Stimulated activated CD8-positive, alpha-beta memory T cell treated with anti-CD3 and anti-CD28 coated beads, Interleukin-2, amount 100 ng/mL, for 1 hour (primary cell): ENCODE measurements at regions not wholly inside any gene's neighbourhood (a gene's known extent, or its start where the extent isn't known, plus 50 kb on each side); places are given as distances from the start of the nearest gene placed in this dataset.

Experiments
- DNase-seq, 2 donors: peaks; one replicate each; pipeline ENCODE4 v3.0.0-alpha.2; 2020; ENCODE audit warnings: low read depth in 2 of 2

DNA sequence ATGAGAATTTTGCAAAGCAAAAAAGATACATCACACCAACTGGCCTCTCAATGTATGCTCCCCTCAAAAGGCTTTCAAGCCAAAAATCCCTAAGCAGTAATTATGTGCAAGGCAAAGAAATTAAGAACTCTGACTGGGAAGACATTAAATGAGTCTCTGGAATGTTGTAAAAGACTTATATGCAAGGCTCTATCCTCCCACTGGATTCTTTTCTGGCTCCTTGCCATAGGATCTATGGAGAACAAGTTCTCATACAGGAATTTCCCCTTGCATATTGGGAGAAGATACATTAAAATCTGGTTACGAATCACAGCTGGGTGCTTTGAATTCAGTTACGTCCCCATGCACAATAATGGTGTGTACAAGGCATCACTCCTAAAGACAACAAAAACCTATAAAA lies 73.4 kb upstream of the ATL2 start:
- no peak for DNase-seq

DNA sequence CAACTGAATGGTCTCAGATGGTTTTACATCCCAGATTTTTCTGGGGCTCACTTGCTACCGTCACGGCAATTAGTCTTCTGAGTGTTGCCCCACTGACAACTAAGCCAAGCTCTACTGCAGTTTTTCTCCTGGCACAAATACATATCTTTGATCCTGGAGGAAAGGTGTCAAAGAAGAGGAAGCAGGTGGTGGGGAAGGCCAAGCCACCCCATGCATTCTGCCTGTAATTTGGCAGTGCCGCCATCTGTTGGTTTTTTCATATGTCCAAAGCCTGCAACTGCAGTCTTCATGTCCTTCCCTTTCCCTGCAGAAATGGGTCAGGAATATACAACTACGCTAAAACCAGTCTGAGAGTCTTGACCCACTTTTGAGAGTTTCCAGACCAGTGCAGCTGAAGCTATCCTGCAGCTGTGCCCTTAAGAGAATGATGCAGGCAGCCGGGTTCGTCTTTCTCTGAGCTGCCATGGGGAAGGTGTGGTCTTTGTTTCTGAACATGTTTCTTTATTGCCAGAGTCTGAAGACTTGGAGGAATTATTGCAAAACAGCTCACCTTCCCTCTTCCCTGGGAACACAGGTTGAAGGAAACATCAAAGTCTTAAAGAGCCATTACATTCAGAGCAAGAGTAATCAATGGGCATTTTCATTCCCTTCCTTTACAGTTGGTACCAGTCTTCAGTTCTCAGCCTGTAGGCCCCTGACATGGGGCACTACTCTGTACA lies 71.8 kb upstream of the ATL2 start:
- DNase-seq = no peak

DNA sequence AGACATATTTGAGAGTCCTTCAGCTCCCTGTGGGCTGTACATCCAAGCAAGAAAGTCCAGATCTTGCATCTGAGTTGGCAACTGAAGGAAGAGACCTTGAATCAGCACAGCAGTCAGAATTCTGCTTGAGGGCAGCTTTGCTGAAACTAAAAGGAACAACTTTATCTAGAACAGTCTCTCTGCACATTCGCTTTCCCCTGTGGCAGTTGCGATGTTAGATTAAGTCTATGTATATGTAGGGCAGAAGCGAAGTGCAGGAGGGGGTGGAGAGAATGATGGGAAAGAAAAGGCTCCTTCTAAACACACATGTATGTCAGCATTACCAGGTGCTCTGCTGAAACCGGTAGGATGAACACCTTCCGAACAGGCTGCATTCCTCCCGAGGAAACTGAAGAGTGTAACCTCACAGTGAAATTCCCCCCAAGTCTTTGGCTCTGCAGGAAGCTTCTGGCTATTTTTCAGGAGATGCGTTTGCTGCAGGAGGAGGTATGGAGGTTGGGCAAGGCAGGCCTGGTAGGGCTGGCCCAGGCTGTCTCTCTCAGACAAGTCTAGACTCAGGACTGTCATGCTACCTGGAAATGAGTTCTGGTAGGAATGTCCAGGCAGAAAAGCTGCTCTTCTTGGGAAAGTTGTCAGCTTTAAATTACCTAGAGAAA lies 70.0 kb upstream of the ATL2 start:
- DNase-seq = no peak

DNA sequence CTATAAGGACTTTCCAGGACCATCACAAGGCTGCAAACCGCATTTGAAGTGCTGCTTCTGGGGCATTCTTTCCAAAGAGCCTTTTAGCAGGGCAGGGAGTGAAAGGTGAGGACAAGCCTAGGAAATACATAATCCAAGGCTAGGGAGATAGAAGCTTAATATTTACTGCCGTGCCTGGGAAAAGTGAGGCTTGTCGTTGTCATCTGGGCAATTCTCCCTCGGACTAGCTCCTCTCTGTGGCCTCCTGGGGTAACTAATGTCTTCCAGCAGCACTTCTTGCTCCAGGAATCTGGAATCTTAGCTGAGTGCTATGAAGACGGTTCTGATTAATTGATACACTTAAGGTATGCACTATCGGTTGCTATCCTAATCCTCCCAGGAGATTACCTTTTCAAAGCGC lies 69.3 kb upstream of the ATL2 start:
- no peak for DNase-seq

DNA sequence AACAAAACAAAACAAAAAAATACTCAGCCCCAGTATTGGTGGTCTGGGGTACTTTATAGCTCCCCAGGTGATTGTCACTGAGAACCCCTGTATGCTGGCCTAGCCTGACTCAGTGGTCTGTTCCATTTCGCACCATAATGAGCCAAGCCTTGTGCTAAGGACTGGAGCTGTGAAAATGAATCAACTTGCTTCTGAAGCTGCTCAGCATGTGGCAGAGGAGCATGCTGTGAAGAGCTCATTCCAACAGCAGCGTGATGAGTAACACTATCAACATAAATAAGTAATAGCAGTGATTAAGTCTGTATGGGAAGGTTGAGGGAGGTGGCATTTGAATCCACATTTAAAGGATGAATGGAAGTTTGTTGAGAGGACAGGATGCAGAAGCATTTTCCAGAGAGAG lies 67.2 kb upstream of the ATL2 start:
- DNase-seq = no peak

DNA sequence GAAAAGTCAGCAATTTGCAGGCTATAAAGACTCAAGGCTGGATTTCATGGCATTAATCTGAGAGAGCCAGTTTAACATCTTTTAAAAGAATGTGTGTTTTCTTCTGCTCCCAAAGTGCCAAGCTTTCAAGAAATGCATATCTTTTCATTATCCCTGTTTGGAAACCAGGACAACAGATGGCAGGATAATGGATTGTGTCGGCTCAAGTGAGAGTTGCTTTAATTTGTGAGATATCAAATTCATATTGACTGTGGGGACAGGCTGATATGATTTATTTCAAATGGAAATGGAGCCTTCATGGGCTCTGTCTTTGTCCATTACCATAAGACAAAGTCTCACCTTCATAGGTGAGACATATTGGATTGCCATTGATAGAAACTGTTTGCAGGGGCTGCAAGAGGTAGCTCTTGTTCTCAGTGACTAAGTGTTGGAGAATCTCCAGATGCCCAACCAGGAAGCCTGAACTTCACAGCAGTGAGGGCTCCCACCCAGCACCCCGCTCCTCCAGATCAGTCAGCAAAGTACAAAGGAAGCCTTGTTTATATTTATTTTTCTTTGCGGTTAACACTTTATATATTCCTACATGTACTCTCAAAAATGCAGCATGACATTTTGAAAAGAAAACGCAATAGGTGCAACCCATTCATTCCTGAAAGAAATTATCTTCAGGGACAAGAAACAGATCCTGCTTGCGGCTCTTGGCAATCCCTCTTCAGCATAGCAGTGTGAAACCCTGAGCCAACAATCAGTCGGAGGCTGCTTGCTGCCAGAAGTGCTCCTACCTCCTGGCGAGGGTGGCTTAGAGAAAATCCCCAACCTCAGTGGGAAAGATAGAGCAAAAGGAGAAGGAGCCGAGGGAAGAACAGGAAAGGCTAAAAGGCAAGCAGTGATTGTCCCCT lies 65.8 kb upstream of the ATL2 start:
- DNase-seq = no peak

DNA sequence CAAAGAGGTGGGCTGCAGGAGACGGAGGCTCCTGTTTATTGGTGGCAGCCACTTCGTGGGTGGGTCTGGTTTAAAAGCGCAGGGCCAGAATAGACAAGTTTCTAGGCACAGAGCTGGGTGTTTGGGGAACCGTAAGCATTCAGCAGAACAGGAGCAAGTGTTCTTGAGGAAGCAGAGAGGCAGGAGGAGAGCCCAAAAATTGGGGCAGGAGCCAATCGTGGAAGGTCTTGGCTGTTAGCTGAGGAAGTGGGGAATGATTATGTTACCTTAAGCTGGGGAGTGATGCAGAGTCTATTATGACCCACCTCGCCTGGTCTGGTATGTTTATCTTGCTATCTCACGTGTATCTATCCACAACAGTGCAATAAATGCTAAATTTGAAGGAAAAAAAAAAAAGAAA lies 64.3 kb upstream of the ATL2 start:
- no peak for DNase-seq

DNA sequence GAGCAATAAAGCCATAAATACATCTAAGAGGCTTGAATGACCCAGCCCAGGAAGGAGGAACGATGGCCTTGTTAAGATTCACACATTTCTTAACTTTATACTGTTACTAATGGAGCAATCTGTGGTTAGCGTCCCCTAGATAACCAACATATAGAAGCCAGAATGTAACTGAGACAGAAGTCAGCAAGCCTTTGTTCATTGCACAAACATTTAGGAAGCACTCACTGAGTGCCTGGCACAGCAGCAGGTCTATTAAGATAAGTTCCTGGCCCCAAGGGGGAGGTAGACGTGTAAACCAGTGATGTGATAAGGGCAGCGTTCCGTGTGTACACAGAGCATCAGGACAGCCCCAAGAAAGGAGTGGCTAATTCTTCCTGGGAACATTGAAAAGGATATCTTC lies 63.6 kb upstream of the ATL2 start:
- no peak for DNase-seq

DNA sequence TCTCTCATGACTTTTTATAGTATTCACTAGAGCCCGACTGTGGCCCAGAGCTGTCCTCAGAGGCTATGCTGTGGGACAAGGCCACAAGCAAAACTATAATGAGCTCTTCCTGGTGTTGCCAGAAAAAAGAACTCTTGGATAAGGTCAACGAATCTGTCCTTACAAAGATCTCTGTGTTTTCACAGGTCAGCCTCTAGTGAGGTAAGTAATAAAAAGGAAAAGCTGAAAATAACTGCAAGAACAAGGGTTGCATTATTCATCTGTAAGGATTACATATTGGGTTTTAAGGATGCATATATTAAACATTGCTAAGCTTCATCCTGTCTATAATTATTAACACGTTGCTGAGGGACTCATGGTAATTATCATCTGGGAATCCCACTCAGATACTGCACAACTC lies 62.8 kb upstream of the ATL2 start:
- no peak for DNase-seq

DNA sequence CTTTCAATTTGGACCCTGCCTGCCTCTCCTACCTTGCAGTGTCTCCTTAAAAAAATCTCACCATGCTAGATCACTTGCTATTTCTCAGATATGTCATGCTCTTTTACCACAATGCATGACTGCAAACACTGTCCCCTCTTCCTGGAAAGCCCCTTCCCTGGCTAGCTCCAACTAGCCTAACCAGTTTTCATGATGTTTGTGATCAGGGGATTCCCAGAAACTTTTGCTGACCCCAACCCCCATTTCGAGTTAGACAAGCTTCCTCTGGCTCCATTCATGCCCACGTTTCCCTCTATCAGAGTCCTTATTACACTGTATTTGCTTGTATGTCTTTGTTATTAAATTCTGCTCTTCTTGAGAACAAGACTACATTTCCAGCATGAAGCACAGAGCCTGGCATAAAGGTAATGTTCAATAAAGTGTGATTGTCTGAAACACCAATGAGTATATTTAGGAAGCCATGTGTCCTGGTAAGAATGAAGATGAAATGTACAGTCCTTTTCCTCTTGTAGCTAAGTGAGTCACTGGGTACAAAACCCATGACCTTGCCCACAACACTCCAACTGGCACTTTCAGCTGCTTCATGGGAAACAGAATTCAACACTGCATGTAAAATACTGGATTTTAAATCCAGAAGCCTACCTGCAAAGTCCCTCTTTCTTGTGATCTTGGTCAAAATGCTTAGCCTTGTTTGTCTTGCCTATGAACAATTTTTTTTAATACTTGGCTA lies 62.0 kb upstream of the ATL2 start:
- no peak for DNase-seq

DNA sequence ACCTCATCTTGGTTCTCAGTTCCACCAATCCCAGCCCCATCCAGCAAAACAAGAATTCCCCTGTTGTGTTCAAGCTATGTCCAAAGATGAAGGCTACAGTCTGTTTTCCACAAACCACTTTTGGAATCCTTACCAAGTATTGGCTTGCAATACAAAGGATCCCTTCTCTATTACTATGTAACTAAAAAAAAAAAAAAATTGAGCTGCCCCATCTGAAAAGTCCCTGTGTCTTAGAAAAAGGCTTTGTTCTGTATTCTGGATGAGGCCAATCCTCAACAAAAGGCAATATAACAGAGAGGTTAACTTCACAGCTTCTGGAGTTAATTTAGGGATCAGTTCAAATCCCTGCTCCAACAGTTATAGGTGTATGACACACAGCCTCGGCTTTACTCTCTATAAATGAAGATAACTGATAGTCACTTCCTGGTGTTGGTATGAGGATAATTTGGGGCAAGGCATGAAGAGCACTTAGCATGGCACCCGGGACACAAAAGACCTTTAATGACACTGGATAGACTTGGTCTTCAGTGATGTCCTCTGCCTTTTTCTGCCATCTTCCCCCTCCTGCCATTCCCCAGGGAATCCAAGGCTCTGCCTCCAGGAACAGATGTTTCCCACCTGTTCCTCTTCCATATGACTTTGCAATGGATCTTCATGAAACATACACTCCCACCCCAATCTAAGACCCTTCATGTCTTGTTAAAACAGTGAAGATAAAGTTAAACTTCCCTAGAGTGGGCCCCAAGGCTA lies 61.2 kb upstream of the ATL2 start:
- no peak for DNase-seq

DNA sequence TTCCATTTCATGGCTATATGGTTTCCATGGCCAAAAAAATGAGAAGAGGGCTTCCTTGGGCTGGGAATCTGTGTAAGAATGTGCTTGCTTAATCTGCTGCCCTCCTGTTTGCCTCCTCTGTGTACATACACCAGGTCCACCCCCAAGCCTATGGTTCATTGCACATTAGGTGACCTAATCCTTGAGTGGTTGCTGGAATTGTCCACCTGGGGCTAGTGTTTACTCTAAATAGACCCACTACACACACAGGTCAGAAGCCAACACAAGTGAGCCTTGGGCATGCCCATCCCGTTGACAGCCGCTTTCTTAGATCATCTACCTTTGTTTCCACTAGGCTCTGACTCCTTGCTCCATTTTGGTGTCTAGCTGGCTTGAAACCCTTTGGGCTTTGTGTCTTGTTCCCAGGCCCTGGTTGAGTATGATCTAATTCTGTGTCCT lies 59.2 kb upstream of the ATL2 start:
- DNase-seq = no peak

DNA sequence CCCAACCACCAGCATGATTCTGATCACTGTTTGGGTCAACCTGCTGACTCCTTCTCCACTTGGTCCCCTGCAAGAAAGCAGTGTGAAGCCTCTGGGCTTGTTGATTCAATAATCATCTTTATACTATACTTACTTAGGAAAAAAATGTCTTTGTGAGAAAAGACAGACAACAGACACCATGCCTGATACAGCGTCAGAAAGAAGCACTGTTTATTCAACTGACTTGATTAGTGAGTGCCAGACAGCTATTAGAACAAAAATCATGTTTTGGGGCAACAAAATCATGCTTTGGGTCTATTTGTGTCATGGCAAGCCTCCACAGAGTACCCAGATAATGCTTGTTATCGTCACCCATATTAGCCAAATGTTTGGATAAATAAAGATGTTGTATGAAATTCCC lies 58.7 kb upstream of the ATL2 start:
- DNase-seq = no peak

DNA sequence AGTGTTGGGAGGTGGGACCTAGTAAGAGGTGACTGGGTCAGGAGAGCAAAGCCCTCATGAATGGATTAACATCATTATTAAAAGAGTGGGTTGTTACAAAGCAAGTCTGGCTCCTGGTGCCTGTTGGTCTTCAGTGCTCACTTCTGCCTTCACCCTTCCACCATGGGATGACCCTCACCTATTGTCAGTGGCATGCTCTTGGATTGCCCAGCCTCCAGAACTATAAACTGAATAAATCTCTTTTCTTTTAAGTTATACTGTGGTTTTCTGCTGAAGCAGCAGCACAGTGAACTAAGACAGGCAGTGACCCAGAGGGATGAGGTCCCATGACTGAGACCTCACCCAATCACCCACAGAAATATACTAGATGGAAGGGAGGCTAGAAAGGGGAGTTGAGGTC lies 57.5 kb upstream of the ATL2 start:
- no peak for DNase-seq

DNA sequence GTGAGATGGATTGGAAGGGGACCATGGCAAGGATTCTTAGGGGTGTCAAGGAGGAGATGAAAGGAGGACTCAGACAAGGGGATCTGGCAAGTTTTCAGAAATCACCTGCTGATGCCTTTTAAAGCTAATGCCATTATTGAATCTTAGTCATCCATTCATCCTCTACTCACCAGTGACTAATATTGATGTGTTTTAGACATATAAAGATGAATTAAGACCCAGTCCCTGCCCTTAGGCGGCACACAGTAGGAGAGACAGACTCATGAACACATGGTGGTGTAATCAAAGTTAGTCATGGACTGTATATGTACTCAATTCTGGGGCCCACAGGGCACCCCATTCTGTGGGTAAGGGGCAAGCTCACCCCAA lies 56.5 kb upstream of the ATL2 start:
- no peak for DNase-seq

DNA sequence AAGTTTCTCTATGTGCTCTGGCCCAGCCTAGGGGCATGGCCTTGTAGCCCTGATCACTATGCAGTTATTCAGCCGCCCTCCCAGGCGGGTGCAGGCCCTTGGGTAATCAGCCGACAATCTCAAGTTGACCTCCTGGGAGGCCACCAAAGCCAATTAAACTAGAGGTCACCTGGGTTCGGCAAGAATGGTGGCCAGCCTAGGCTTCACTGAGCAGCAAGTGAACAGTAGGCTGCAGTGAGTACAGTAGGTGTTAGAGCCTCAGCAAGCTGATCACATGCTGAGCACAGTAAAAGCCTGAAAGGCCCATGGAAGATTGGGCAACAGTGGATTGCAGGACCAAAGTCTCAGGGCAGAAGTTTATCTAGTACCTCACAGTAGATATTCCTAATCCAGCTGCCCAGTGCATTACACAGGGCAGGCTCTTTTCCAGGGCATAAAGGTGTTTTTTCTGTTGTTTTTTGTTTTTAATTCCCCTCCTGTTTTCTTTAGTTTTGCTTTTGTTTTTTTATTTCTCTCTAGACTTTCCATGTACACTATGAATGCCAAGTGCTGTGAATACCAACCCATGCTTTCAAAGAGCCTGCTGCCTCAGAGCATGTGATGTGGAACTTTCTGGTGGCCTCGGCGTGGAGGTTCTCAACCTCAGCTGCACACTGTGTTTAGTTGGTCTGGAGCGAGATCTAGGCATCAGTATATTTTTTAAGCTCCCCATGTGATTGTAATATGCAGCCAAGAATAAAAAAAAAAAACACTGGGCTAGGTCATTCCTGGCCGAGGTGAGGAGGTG lies 55.9 kb upstream of the ATL2 start:
- no peak for DNase-seq

DNA sequence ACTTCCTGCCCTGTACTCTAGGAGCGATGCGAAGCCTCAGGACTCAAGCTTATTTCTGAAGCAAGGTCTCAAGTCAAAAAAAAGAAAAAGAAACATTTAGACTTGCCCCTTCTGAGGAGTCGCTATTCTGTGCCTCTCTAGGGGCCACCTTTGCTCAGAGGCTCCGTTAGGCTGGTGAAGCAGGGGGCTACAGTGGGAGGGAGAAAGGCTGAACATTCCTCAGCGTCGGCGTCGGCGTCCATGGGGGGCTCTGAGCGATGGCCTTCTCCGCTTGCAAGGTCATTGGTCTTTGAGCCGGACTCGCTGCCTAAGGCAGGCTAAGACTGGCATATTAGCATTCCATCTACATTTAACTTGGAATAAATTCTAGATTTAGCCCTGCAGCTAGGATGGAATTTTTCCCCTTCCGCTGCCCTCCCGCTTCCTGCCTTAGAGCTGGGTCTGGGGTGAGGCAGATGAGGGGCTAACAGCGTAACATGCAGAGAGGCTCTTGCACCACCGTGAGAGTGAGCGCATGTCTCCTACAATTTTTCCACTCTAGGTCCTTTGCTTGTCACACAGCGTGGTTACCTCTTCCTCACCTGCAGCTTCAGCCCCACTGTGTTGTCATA lies 53.6 kb upstream of the ATL2 start:
- DNase-seq = no peak

DNA sequence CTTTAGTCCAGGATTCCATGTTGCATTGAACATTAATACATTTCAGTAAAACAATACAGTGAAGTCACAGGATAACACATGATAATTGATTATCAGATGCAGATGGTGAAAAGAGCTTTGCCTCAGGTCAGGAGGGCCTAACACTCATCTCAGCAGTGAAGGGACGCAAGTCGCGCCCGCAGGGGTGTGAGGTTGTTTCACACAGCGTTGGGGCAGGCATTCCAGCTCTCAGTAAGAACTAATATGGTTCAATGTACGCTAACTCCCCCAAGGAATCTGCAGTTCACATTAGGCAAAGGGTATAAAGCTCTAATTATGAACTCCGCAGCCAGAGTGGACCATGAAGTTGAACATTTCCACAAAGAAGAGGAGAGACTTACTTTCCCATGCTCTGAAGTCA lies 53.1 kb upstream of the ATL2 start:
- DNase-seq = no peak

DNA sequence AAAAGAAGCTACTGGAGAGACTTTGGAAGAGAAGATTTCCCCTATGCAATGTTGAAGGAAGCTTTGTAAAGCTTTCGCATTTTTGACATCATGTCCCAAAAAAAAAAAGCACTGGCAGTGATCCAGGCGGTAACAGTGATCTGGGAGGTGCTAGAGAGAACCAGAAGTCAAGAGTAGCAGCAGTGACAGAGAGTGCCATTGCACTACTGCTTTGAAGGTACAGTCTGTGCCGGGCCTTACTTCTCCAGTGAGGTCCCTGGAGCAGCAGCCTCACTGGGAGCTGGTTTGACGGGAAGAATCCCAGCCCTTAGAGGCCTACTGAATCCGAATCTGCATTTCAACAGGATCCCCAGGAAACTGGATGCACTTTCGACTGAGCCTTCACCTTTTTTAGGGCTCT lies 50.9 kb upstream of the ATL2 start:
- DNase-seq = no peak

DNA sequence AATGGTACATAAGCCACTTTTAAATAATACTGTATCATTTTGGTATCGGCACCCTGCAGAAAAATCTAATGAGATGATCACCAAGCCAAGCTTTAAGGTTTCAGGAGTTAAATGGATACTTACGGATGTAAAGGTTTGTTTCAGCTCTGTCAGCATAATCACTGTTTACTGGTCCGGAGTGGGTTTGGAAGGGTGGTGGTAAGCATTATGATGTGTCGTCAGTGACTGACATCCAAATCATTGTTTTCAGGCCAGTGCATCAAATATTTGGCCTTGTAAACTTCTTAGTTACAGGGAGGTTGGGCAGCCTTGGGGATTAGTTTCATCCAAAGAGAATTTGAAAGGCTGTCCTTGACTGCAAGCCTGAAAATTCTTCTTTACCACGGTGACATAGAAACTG lies 50.0 kb upstream of the ATL2 start:
- DNase-seq = no peak
